ENCODE measurements at regions not wholly inside any gene's neighbourhood (a gene's known extent, or its start where the extent isn't known, plus 50 kb on each side); places are given as distances from the start of the nearest gene placed in this dataset.
A peak's percentile ranks its signal among the peaks of the same experiment; 100 is the strongest.
"Not testable (repeated sequence)": the region's sequence is repeated elsewhere in the genome, so short reads cannot be mapped to it uniquely, and the experiment has no call there.

- peak; percentile 65 for DNase-seq (ENCODE audit: low read depth)
These were observed 1442.8 kb upstream of the PCDH7 start for GRCh38 chr4:29277381-29277780.

- DNase-seq (ENCODE audit: low read depth): peak; percentile 30
These were observed 1441.6 kb upstream of the PCDH7 start for GRCh38 chr4:29278585-29278984.

- no peak for DNase-seq (ENCODE audit: low read depth)
These were observed 1431.1 kb upstream of the PCDH7 start for GRCh38 chr4:29289118-29289517.

GRCh38 chr4:29295280-29295679, 1424.9 kb upstream of the PCDH7 start:
- no peak for DNase-seq (ENCODE audit: low read depth)

- peak; percentile 76 for DNase-seq (ENCODE audit: low read depth)
These were observed 1415.6 kb upstream of the PCDH7 start for GRCh38 chr4:29304595-29304994.

- DNase-seq (ENCODE audit: low read depth): no peak
These were observed 1412.9 kb upstream of the PCDH7 start for GRCh38 chr4:29307256-29307655.

- DNase-seq (ENCODE audit: low read depth): no peak
These were observed 1412.4 kb upstream of the PCDH7 start for GRCh38 chr4:29307755-29308154.

GRCh38 chr4:29309050-29309449, 1411.1 kb upstream of the PCDH7 start:
- peak; percentile 81 for DNase-seq (ENCODE audit: low read depth)

- DNase-seq (ENCODE audit: low read depth): no peak
These were observed 1409.9 kb upstream of the PCDH7 start for GRCh38 chr4:29310252-29310651.

- peak; percentile 32 for DNase-seq (ENCODE audit: low read depth)
These were observed 1408.9 kb upstream of the PCDH7 start for GRCh38 chr4:29311247-29311646.

GRCh38 chr4:29319663-29320340, 1400.4 kb upstream of the PCDH7 start:
- DNase-seq (ENCODE audit: low read depth): no peak

- DNase-seq (ENCODE audit: low read depth): no peak
These were observed 1399.1 kb upstream of the PCDH7 start for GRCh38 chr4:29320947-29321620.

- DNase-seq (ENCODE audit: low read depth): no peak
These were observed 1394.2 kb upstream of the PCDH7 start for GRCh38 chr4:29326004-29326403.

- no peak for DNase-seq (ENCODE audit: low read depth)
These were observed 1393.4 kb upstream of the PCDH7 start for GRCh38 chr4:29326816-29327215.

- peak; percentile 12 for DNase-seq (ENCODE audit: low read depth)
These were observed 1383.3 kb upstream of the PCDH7 start for GRCh38 chr4:29336861-29337260.

GRCh38 chr4:29372971-29373370, 1347.2 kb upstream of the PCDH7 start:
- no peak for DNase-seq (ENCODE audit: low read depth)

- DNase-seq (ENCODE audit: low read depth): no peak
These were observed 1344.5 kb upstream of the PCDH7 start for GRCh38 chr4:29375716-29376115.

- not testable (repeated sequence) for DNase-seq (ENCODE audit: low read depth)
These were observed 1341.9 kb upstream of the PCDH7 start for GRCh38 chr4:29378237-29378636.

GRCh38 chr4:29390921-29391320, 1329.2 kb upstream of the PCDH7 start:
- DNase-seq (ENCODE audit: low read depth): peak; percentile 66

- DNase-seq (ENCODE audit: low read depth): no peak
These were observed 1315.1 kb upstream of the PCDH7 start for GRCh38 chr4:29405116-29405515.

GRCh38 chr4:29415771-29416170, 1304.4 kb upstream of the PCDH7 start:
- no peak for DNase-seq (ENCODE audit: low read depth)

- peak; percentile 74 for DNase-seq (ENCODE audit: low read depth)
These were observed 1296.1 kb upstream of the PCDH7 start for GRCh38 chr4:29423836-29424721.
